Nucleus accumbens (tissue), 56 donors: ENCODE measurements at regions not wholly inside any gene's neighbourhood (a gene's known extent, or its start where the extent isn't known, plus 50 kb on each side); places are given as distances from the start of the nearest gene placed in this dataset.

Experiments
- DNase-seq, 56 donors: peaks; one replicate each; lab custom pipeline; 2025; lab: John Stamatoyannopoulos, UW

DNA sequence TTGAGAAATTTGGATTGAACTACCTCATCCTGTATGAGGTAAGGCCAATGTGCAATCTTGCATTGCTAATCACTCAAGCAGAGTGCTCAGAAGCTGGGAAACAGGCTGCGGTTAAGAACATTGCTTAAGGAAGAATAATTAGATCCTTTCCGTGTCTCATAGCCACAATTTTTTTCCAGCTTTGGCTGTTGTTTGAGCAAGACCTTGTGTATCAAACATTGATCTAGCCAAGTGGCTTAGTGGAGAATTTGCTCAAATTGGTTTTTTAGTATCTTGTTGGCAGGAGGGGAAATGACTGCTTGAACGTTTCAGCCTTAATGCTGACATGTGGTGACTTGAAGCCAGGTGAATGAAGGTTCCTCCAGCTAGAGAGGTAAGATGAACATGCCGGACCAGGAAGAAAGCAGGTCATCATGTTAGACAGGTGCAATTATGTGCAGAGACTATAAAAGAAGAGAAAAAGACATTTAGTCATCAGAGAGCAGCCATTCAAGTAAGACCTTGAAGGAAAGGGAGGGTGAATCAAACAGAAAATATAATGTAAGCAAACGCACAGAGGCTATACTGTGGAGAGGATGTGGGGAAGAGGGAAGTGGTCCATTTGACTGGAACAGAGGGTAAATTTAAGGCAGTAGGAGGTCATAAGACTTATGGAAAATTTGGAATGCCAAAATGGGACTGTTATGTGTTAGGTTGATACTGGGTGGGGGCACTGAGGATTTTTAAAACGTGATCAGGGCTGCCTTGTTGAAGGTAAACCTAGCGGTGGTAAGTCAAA lies 98.9 kb upstream of the CYP1B1 start:
- no peak for DNase-seq

DNA sequence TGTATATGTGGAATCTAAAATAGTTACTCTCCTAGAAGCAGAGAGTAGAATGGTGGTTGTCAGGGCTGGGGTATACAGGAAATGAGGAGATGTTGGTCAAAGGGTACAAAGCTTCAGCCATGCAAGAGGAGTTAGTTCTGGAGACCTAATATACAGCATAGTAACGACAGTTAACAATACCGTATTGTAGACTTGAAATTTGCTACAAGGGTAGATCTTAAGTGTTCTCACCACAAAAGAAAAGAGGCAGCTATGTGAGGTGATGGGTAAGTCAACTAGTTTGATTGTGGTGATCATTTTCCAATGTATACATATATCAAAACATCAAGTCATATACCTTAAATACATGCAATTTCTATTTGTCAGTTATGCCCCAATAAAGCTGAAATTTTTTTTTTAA lies 98.2 kb upstream of the CYP1B1 start:
- DNase-seq, result no peak

DNA sequence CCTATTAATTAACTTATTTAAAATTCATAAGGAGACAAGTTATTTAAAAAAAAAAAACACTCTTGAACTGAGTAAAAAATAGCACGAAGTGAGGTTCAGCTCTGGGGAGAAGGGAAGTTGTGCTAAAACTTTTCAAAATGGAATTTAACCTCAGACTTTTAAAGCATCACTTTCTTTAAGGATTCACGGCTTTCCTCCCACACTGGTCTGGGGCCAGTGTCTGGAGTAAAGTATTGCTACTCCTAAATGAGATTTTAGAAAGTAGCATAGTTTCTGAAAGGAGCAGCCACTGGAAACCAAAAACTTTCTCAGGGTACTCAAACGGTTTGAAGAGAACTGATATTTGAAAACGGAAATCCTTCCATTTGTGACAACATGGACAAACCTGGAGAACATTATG lies 97.7 kb upstream of the CYP1B1 start:
- DNase-seq, result no peak

DNA sequence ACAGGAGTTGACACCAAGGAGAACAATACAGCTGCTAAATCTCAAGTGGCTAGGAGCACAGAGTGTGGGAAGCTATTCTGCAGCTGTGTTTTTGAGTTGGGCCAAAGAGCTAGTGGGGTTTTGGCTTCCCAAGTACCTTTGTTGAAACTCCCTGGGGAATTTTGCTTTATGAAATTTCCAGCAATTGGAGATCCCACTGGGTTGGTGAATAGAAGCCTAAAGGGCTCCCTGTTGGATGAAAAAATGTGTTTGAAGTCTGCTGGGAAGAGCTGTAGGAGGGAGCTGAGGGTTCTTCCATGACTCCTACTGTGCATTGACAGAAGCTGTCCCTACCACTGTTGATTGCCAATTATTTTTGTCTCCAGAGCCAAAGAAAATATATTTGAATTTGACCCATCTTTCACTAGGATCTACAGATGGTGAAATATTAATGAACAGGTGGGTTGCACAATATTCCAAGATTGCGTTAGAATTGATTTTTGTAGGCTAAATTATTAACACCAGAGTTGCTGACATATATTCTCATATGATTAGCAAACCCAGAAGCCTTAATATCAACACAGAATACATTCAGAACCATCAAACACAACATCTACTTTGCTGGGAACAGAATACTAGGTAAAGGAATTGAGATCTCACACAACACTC lies 95.4 kb upstream of the CYP1B1 start:
- no peak for DNase-seq

DNA sequence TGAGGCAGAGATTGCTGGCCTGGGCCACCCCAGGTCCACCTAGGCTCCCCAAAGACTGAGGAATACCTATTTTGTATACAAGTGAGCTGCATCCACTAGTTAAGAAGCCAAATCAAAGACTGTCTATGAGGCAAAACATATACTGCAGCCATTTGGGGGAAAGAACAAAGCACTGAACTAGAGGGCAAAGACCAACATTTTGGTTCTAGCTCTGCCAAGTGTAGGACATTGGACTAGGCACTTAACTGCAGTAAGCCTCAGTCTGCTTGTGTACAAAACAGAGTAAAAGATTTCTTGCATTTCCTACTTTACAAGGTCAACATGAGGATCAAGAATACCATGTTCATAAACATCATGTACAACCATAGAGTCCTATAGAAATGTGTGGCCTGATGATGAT lies 94.8 kb upstream of the CYP1B1 start:
- no peak for DNase-seq

DNA sequence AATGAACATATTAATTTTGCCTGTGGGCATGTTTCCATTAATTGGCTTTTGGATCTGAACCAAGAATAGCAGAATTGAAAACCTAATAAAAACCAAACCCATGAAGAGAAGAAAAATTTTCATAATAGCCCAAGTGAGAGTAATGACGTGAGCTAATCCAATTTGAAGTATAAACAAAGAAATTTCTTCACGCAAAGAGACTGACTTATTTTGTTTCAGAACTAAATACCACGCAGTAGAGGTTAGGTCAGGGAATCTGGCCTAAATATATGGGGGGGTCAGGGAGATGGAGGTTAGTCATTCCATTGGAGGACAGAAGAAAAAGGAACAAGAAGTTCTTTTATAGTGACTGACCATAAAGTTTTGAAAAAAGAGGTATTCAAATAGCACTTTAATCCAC lies 94.1 kb upstream of the CYP1B1 start:
- DNase-seq, result no peak

DNA sequence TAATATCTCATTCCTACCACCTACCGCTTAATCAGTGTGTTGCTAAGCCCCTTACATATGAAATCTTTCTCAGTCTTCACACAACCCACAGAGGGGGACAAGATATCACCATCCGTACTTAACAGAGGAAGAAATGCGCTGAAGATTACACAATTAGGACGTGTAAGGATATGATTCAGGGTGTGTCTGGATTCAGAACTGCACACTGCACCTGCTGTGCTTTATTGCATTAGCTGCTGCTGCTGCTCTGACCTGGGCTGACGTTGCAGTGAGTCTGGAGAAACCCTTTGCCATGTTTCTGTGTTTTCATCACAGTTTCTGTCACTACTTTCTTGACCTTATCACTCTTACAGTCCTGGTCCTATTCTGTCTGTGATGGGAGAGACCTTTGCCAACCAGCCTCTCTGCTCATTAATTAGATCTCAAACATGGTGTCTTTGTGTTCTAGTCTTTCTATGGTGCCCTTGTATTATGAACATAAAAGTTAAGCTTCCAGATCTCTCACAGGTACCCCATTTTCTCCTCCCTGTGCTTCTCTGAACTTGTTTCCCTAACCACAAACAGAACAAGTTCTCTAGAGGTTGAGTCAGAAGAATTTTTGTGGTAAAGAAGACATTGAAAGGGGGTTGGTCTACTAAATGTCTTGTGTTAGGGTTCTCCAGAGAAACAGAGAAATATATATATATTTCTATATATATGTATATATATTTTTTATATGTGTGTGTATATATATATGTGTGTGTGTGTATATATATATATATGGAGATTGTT lies 92.9 kb upstream of the CYP1B1 start:
- DNase-seq, result no peak

DNA sequence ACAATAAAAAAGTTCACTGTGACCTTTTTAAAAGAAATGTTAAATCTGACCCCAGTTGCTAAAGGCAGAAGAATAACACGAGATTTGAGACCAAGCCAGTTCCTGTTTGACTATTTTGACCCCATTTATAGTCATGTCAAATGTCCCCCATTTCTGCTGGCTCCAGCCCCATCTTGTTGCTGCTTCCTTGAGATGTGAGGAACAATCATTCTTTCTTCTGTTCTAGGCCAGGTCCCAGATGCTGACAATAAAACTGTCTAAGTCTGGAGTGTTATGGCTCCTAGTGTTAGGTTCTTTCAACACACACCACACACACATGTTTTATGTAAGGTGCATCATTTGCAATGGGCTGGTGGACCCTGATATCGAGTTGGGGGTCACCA lies 92.0 kb upstream of the CYP1B1 start:
- no peak for DNase-seq

DNA sequence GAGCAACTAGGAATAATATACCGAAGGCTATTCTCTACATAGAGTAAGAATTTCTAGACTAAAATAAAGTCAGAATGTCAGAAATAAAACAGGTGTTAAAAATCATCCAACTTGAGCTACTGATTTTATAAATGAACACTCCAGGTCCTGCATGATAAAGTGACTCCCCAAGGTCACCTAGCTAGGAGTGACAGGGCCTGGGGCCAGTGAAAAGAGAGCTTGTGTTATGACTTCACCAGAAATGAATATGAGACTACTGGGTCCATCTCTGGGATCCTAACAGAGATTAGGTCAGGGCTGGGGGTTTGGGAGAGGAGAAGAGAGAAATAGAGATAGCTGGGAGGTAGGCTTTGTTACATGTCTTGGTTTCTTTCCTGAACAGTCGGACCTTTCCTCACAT lies 89.7 kb upstream of the CYP1B1 start:
- no peak for DNase-seq

DNA sequence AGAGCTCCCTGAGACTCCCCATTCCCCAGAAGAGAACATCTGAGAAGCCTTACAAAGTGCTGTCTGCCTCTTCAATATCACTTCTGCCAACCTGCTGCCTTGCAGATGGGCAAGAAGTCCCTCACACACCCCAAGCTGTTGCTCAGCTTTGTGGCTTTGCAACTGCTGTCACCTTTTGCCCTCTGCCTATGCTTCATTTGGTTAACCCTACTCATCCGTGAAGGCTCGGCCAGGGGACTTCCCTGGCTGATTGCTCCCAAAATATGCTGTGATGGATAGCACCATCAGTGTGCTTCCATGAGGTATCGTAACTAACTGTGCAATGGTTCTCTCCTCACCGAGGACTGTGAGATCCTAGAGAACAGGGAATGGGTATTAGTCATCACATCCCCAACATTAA lies 88.9 kb upstream of the CYP1B1 start:
- no peak for DNase-seq

DNA sequence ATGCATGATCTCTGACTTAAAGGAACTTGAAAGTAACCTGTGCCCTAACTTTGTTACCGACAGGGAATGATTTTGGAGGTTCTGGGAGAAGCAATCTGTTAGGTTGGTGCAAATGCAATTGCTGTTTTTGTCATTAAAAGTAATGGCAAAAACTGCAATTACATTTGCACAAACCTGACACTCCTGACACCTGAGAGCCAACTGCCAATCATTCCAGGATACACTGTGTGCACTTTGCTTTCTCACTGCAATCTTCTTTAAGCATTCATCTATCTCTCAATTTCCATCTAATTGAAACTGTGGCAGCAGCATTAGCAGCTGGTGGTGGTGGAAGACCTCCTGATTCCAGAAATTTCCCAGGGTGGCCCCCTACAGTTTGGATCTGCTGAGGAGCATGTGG lies 87.6 kb upstream of the CYP1B1 start:
- no peak for DNase-seq

DNA sequence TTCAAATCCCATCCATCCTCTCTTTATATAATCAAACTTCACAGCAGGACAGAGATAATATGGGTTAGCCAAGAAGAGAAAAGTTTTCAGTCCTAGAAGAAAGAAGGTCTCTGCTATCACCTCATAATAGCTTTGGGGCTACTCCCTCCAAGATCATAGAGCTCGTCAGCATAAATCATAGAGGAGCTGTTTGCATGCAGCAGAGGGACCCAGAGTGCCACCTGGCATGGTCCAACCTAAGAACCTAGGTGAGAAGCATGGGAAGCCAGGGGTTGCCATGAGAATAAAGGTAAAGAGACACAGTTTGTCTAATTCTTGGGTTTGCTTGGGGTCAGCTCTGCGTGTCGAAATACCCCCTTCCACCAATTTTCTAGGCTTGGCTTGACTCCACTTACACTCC lies 87.1 kb upstream of the CYP1B1 start:
- no peak for DNase-seq

DNA sequence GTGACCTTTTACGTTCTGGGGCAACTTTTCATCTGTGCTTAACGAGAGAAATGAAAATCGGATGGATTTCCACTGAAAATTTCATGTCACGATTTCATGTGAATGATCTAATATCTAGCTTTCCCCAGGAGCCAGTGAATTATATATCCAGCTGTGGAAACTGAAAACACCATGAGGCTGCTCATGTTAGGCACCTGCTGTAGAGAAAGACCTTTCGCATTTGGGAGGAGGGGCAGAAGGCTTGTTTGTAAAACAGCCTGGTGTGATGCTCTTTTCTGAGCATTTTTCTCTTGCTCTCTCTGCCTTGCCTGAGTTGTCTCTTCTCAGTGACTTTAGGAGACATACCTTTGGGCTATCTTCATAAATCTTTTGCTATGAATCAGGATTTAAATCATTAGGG lies 84.6 kb upstream of the CYP1B1 start:
- no peak for DNase-seq

DNA sequence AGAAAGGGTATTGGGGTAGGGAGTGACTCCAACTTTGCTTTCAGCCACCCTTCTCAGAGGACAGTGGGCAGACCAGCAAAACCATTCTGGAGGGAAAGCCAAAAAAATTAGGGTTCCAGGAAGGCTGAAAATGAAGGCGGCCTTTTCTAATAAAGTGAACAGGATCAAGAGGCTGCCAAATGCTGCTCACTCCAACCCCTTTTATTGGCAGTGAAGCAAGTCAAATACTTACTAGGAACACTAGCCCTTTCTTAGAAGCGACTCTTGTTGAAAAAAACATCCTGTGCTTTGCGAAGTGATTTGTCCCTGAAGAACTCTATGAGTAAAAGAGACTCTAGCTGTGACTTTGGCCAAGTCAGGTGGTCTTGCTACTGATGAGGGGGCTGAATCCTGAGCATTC lies 83.6 kb upstream of the CYP1B1 start:
- DNase-seq, result peak in 4 of 56 donors; percentile 13 to 31 (median 20)

DNA sequence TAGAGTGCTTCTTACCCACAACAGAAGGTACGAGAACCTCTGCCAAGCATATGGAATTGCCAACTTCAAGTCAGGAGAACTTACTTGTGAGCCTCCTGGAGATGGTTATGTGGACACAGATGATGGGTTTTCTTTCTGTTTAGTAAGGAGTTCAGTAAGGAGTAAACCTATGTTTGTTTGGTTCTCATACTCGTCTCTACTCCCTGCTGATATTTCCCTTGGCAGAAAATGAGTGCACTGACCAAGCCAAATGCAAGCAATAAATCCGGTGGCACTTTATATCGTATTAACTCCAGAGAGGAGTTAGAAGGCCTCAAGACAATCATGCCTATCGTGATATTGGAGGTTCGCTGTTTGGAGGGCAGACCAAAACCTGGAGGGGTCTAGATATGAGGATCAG lies 83.2 kb upstream of the CYP1B1 start:
- no peak for DNase-seq

DNA sequence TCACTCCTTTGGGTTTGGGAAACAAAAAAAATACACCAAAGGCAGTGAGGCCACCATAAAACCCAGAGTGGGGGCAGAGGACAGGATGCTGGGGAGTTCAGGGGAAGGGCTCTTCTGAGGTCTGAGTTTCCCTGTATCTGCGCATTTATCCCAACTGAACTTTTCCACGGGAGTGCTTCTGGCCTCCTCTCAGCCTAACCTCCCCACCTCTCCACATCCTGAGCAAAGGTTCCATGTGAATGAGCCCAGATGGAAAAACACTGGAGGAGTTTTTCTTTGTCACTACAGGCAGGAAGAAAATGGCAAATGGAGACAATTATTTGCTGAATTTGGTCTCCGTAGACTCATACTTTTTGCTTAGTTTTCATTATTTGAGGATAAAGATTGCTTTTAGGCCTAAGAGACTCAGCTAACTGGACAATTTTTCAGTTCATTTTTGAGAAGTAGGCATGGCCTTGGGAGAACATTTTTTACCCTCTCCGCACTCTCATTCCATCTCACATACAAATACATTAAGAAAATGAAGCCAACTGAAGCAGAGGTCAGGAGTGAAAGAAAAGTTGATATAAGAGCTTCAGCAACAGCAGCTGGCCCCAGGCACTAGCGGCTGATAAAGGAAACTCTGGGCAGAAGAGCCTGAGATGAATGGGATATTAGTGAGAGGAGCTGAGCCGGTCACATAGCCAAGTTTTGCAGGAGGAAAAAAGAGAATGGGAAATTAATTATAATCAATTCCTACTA lies 82.6 kb upstream of the CYP1B1 start:
- no peak for DNase-seq

DNA sequence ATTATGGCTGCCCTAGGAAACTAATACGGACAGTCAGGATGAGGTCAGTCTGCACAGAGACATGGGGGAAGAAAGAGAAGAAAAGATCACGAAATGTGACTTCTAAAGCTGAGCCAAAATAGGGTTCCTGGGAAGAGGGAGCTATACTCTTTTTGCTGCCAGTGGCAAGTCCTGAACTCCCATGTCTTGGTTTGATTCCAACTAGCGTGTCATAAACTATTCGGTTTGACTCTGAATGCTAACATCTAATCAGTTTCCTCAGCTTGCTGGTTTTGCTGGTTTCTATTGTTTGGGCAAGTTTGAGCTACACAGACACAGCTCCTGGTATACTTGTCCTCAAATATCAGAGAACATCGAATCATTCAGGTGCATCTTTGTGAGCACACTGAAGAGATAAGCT lies 80.5 kb upstream of the CYP1B1 start:
- no peak for DNase-seq

DNA sequence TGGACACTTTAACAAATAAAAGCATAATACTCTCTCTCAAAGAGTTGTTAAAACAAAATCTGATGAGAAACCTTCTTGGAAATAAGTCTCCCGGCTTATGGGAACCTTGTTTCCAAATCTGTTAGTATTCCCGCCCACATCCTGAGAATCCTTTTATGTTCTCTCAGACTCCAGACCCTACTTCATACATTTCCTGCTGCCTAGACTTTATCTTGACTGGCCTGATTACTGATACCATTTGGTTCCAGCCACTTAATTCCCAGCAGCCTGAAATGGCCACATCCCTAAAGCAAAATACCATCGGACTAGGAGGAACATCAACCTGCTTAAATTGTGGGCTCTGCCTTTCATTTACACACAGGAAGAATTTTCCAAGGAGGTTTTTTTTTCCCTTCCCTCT lies 79.1 kb upstream of the CYP1B1 start:
- no peak for DNase-seq

DNA sequence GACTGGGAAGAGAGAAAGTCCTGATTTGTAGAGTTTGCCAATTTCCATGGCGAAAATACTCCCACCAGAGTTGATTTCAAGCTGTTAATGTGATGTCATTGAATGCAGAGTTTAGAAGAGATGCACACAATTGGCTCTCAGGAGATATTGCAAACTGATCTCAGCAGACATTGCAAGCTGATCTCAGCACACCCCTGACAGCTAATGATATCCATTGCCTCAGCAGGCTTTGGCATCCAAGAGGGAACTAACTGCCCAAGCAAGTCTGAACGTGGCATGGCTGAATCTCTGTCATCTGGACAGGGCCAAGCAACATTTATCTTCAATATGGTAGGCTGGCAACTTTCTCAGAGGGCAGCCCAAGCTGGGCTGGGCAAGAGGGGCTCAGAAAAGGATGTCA lies 78.4 kb upstream of the CYP1B1 start:
- no peak for DNase-seq

DNA sequence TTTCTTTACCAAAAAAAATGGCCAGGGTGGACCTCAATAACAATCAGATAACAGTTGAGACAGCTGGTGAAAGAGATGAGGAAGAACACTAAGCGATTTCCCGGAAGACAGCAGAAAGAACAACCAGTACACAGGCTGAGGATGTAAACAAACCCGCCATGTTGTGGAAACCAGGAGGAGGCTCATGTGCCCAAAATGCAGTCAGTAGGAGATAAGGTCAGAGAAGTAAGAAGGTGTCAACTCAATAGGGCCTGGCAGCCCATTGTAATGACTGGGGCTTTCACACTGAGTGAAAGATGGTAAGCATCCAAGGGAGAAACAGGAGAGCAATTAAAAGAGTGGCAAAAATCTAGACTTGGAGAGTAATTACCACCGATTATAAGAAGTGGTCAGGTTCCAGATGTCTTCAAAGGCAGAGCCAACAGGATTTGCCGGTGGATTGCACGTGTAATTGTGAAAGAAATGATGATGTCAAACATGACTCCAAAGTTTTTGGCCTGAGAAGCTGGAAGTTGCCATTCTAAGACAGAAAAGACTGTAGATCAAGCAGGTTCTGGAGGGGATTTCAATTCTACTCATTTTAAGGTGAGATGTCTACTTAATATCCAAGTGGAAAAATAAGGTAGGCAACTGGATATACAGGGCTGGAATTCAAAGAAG lies 77.7 kb upstream of the CYP1B1 start:
- no peak for DNase-seq

DNA sequence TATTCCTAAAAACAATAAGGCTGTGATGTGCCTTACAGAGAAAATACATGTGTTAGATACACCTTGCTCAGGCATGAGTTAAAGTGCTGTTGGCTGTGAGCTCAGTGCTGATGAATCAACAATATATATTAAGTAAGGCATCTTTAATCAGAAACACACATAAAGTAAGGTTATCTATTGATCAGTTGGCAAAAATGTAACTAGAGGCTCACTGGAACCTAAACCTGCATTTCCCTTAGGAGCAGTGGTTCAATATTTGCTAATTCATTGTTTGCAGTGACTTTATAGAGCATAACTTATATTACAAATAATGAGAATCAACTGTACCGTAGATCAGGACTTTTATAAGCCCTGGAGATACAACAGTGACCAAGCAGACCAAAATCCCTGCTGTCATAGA lies 77.0 kb upstream of the CYP1B1 start:
- DNase-seq, result no peak
